Esophagus muscularis mucosa (tissue), 4 donors: ENCODE measurements at regions not wholly inside any gene's neighbourhood (a gene's known extent, or its start where the extent isn't known, plus 50 kb on each side); places are given as distances from the start of the nearest gene placed in this dataset.
A peak's percentile ranks its signal among the peaks of the same experiment; 100 is the strongest.

ENCODE experiments used
- DNase-seq: peaks from one replicate; pipeline ENCODE4 v3.0.0-alpha.2; 2017; ENCODE audit errors: extremely low spot score
- H3K27ac ChIP-seq, 4 donors: fragments of 200-600 bp; sonication (generic); replicated peaks in 1 of 4; 1 replicate in 3 of 4; 2 replicates in 1 of 4; pipeline ENCODE4 v1.5.1; 2016 to 2019; ENCODE audit warnings: mild to moderate bottlenecking in 1 of 4
- H3K27me3 ChIP-seq, 4 donors: fragments of 200-600 bp; sonication (generic); one replicate each; pipeline versions ENCODE4 v1.5.1 to v1.6.0; 2016 to 2019
- H3K36me3 ChIP-seq, 4 donors: fragments of 200-600 bp; sonication (generic); one replicate each; pipeline ENCODE4 v1.5.1; 2016 to 2019
- H3K4me1 ChIP-seq, 4 donors: fragments of 200-600 bp; sonication (generic); one replicate each; pipeline ENCODE4 v1.5.1; 2016 to 2019
- H3K4me3 ChIP-seq, 4 donors: fragments of 200-600 bp; sonication (generic); 1 replicate in 2 of 4; 2 replicates in 2 of 4; pipeline ENCODE4 v1.5.1; 2016 to 2019; ENCODE audit warnings: mild to moderate bottlenecking in 4 of 4, moderate library complexity in 1 of 4
- H3K9me3 ChIP-seq, 4 donors: fragments of 200-600 bp; sonication (generic); 1 replicate in 3 of 4; 2 replicates in 1 of 4; pipeline ENCODE4 v1.5.1; 2016 to 2019
- EP300 ChIP-seq: sonication (generic); formaldehyde crosslinking; IDR thresholded peaks from one replicate; pipeline ENCODE4 v1.6.1; 2017; ENCODE audit warnings: antibody characterized with exemption
- POLR2A ChIP-seq: fragments of 450-650 bp; IDR thresholded peaks from one replicate; pipeline ENCODE4 v1.6.1; 2017; ENCODE audit warnings: antibody characterized with exemption, moderate library complexity, mild to moderate bottlenecking, low read depth
- POLR2AphosphoS5 ChIP-seq, 2 donors: sonication (generic); formaldehyde crosslinking; IDR thresholded peaks; one replicate each; pipeline ENCODE4 v1.6.1; 2017; ENCODE audit warnings: antibody characterized with exemption in 2 of 2
- WGBS: methylation state at CpG from one replicate; pipeline ENCODE4 v1.1.5; 2018; 5-methylcytosine and 5-hydroxymethylcytosine counted together
- intact Hi-C: fragments of 100-400 bp; cut with DNase I; formaldehyde crosslinking; loops from one replicate; pipeline ENCODE4 v1.15.1; 2023
- TF ChIP-seq, protein P1 (sequence below), 3 experiments: fragments of 200-600 bp in 2 of 3; fragments of 450-650 bp in 1 of 3; sonication (generic) in 2 of 3; IDR thresholded peaks; one replicate each; pipeline ENCODE4 v1.5.1; 2017 to 2019; ENCODE audit warnings: antibody characterized with exemption in 3 of 3, mild to moderate bottlenecking in 2 of 3, moderate library complexity in 1 of 3

DNA sequence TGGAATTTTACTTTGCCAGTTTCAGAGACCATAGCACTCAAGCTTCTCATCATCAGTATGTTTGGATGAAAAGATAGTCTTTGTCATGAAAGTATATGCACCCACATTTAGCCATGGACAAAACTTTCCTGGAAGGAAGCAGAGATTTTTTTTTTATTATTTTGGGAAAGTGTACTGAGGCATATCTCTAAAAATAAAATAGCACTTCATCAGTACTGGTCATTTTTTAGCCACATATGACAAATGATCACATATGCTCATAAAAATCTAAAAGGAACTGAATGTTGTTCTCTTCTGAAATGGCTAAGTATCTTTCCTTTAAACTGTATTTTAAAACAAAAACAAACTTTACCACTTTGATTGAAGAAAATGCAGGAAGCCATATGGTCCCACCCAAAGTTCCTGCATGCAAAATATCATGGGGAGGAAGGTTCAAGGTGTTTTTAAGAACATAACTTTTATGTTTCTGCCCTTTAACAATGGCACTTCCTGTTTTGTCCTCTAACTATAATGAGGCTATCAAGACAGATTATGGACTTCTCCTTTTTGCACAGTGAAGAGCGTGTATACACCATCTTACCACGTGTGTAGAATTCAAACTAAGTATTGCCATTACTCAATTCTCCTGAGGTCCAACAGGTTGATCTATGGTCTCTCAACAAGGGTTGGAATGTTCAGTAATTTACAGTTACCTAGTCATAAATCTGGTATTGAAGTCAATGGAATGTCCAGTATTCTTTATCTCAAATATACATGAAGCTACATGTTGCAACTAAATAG lies 77.1 kb upstream of the SLC39A10 start:
- Histone ChIP-seq H3K27ac (no peak overlapping the region), H3K27me3 (no peaks in the 10 kb centered on the region), H3K36me3 (no peaks in the 10 kb centered on the region), H3K4me1 (peaks cover 0 to 5% (median 4%) of the 10 kb centered on the region in 4 donors), H3K4me3 (no peak overlapping the region), H3K9me3 (no peaks in the 10 kb centered on the region)
- intact Hi-C loops = loop anchor here (5.0 kb wide), 1 partner anchor 77 kb away; the partner anchor contains the start of gene SLC39A10
- DNase-seq = no peak
- no peak for TF ChIP-seq EP300
- TF ChIP-seq, protein P1, sequence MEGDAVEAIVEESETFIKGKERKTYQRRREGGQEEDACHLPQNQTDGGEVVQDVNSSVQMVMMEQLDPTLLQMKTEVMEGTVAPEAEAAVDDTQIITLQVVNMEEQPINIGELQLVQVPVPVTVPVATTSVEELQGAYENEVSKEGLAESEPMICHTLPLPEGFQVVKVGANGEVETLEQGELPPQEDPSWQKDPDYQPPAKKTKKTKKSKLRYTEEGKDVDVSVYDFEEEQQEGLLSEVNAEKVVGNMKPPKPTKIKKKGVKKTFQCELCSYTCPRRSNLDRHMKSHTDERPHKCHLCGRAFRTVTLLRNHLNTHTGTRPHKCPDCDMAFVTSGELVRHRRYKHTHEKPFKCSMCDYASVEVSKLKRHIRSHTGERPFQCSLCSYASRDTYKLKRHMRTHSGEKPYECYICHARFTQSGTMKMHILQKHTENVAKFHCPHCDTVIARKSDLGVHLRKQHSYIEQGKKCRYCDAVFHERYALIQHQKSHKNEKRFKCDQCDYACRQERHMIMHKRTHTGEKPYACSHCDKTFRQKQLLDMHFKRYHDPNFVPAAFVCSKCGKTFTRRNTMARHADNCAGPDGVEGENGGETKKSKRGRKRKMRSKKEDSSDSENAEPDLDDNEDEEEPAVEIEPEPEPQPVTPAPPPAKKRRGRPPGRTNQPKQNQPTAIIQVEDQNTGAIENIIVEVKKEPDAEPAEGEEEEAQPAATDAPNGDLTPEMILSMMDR (IDR thresholded peaks at IDR 0.05) = no peak
- no peak for TF ChIP-seq POLR2AphosphoS5 (IDR thresholded peaks at IDR 0.05)
- TF ChIP-seq POLR2A = no peak
- 53% methylated on average over 2 of the region's 2 CpGs for WGBS

DNA sequence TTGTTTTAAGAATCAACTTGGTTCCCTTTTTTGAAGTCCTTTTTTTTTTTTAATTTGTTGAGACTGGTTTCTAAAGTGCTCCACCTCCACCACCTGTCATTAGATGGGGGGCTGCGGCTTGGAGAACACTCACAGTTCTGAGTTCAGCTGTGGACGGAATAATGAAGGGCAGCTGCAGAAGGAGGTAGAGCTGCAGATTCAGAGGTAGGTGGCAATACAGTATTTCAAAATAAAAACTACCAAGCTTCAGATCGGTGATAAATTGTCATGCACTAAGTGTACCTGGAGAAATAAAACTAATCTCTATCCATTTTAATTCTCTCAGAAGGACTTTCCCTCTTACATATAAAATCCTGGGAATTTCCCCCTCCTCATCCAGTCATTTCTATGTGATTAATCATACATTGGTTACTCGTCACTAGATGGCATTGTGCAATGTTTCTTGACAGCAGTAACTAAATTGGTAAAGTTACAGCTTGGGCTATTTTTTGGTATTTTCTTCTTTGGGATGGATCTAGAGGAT lies 81.1 kb upstream of the SLC39A10 start:
- Histone ChIP-seq H3K4me1 (peaks cover 0 to 5% (median 4%) of the 10 kb centered on the region in 4 donors), H3K36me3 (no peaks in the 10 kb centered on the region), H3K27ac (no peak overlapping the region), H3K27me3 (no peaks in the 10 kb centered on the region), H3K4me3 (no peak overlapping the region), H3K9me3 (no peaks in the 10 kb centered on the region)
- no peak for DNase-seq
- TF ChIP-seq, protein P1 (IDR thresholded peaks at IDR 0.05) = peak in 2 of 3 experiments; percentile 11 to 18
- TF ChIP-seq EP300 = no peak
- intact Hi-C loops = loop anchor here (5.0 kb wide), 1 partner anchor 81 kb away; the partner anchor contains the start of gene SLC39A10
- WGBS = 30% methylated on average over 4 of the region's 4 CpGs

DNA sequence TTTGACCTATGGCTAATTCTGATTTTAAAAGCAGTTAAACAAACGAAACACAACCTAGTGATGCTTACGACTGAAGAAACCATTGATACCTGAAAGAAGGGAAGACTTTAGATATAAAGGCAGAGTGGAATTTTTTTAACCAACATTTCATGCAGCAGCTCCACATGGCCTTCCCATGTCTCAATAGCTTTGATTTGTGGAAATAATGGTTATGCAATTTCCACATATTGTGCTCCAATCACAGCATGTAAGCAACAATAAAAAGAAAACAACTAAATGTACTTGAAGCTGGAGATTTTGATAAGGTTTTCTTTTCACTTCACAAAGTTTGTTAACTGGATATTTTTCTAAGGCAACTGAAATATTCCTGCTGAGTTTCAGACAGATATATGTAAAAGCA lies 82.0 kb upstream of the SLC39A10 start:
- intact Hi-C loops = loop anchor here (5.0 kb wide), 1 partner anchor 82 kb away; the partner anchor contains the start of gene SLC39A10
- 98% methylated on average over 2 of the region's 2 CpGs for WGBS
- no peaks in the 10 kb centered on the region for H3K27me3 ChIP-seq
- H3K4me1 ChIP-seq = peaks cover 0 to 5% (median 3%) of the 10 kb centered on the region in 4 donors
- H3K4me3 ChIP-seq = no peak overlapping the region
- H3K9me3 ChIP-seq = no peaks in the 10 kb centered on the region
- no peak for DNase-seq
- no peaks in the 10 kb centered on the region for H3K36me3 ChIP-seq
- no peak for TF ChIP-seq EP300
- TF ChIP-seq, protein P1 (IDR thresholded peaks at IDR 0.05) = no peak
- H3K27ac ChIP-seq = no peak overlapping the region

DNA sequence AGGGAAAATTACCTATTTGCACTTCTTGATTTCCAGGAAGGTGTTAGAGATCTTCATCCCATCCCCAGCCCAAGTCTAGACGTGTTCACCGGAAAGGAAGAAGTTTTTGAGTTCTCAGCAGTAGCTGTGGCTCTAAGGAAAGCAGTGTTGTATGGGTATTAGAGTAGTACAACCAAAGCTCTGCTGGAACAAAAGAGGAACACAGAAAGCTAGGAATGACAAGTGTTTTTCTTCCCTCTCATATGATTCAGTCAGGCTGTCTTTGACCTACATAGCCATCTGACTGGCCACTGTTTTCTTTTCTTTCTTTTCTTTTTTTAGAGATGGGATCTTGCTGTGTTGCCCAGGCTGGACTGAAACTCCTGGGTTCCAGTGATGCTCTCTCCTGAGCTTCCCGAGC lies 82.7 kb upstream of the SLC39A10 start:
- no peak for DNase-seq
- H3K27ac ChIP-seq = no peak overlapping the region
- intact Hi-C loops = no loop called here
- no peak for TF ChIP-seq EP300
- no peak for TF ChIP-seq POLR2AphosphoS5 (IDR thresholded peaks at IDR 0.05)
- TF ChIP-seq POLR2A = no peak
- TF ChIP-seq, protein P1 (IDR thresholded peaks at IDR 0.05) = no peak
- H3K9me3 ChIP-seq = no peaks in the 10 kb centered on the region
- H3K4me1 ChIP-seq = peaks cover 0 to 5% (median 0%) of the 10 kb centered on the region in 4 donors
- 77% methylated on average over 3 of the region's 3 CpGs for WGBS
- H3K27me3 ChIP-seq = no peaks in the 10 kb centered on the region
- no peaks in the 10 kb centered on the region for H3K36me3 ChIP-seq
- no peak overlapping the region for H3K4me3 ChIP-seq
